ENCODE measurements at regions not wholly inside any gene's neighbourhood (a gene's known extent, or its start where the extent isn't known, plus 50 kb on each side); places are given as distances from the start of the nearest gene placed in this dataset.
"Not testable (repeated sequence)": the region's sequence is repeated elsewhere in the genome, so short reads cannot be mapped to it uniquely, and the experiment has no call there.

- H3K36me3 Mint-ChIP-seq (ENCODE audit: low read depth), result no peaks in the 10 kb centered on the region
- no peaks in the 10 kb centered on the region for H3K4me1 Mint-ChIP-seq (ENCODE audit: low read depth)
- no peaks in the 10 kb centered on the region for H3K9me3 Mint-ChIP-seq
- H3K27me3 Mint-ChIP-seq (ENCODE audit: insufficient read depth), result peaks cover 2% of the 10 kb centered on the region
- H3K4me3 Mint-ChIP-seq, result no peak overlapping the region
- intact Hi-C loops (cut with micrococcal nuclease), result no loop called here
- no peak for DNase-seq (ENCODE audit: low spot score)
- H3K27ac Mint-ChIP-seq, result no peak overlapping the region
Measured at GRCh38 chr4:138400543-138400942, 158.4 kb upstream of the SLC7A11 start.

- Mint-ChIP-seq H3K27ac (no peak overlapping the region), H3K9me3 (no peaks in the 10 kb centered on the region), H3K36me3 (ENCODE audit: low read depth) (no peaks in the 10 kb centered on the region), H3K4me3 (no peak overlapping the region), H3K27me3 (ENCODE audit: insufficient read depth) (peaks cover 2% of the 10 kb centered on the region), H3K4me1 (ENCODE audit: low read depth) (no peaks in the 10 kb centered on the region)
- intact Hi-C loops (cut with micrococcal nuclease), result no loop called here
- no peak for DNase-seq (ENCODE audit: low spot score)
Measured at GRCh38 chr4:138400066-138400465, 157.9 kb upstream of the SLC7A11 start.

GRCh38 chr4:138399081-138399480, 156.9 kb upstream of the SLC7A11 start:
- intact Hi-C loops (cut with micrococcal nuclease), result no loop called here
- H3K9me3 Mint-ChIP-seq, result no peaks in the 10 kb centered on the region
- no peaks in the 10 kb centered on the region for H3K36me3 Mint-ChIP-seq (ENCODE audit: low read depth)
- H3K4me1 Mint-ChIP-seq (ENCODE audit: low read depth), result no peaks in the 10 kb centered on the region
- H3K27ac Mint-ChIP-seq, result no peak overlapping the region
- no peak overlapping the region for H3K4me3 Mint-ChIP-seq
- H3K27me3 Mint-ChIP-seq (ENCODE audit: insufficient read depth), result peaks cover 2% of the 10 kb centered on the region
- DNase-seq (ENCODE audit: low spot score), result no peak

GRCh38 chr4:138398322-138398721, 156.2 kb upstream of the SLC7A11 start:
- Mint-ChIP-seq H3K27me3 (ENCODE audit: insufficient read depth) (peaks cover 2% of the 10 kb centered on the region), H3K4me1 (ENCODE audit: low read depth) (no peaks in the 10 kb centered on the region), H3K36me3 (ENCODE audit: low read depth) (no peaks in the 10 kb centered on the region), H3K9me3 (no peaks in the 10 kb centered on the region), H3K27ac (no peak overlapping the region), H3K4me3 (no peak overlapping the region)
- intact Hi-C loops (cut with micrococcal nuclease), result no loop called here
- no peak for DNase-seq (ENCODE audit: low spot score)

GRCh38 chr4:138393886-138394610, 151.9 kb upstream of the SLC7A11 start:
- DNase-seq (ENCODE audit: low spot score), result no peak
- H3K4me1 Mint-ChIP-seq (ENCODE audit: low read depth), result no peaks in the 10 kb centered on the region
- no peak overlapping the region for H3K4me3 Mint-ChIP-seq
- no peaks in the 10 kb centered on the region for H3K9me3 Mint-ChIP-seq
- no peaks in the 10 kb centered on the region for H3K36me3 Mint-ChIP-seq (ENCODE audit: low read depth)
- peaks cover 2% of the 10 kb centered on the region for H3K27me3 Mint-ChIP-seq (ENCODE audit: insufficient read depth)
- intact Hi-C loops (cut with micrococcal nuclease), result no loop called here
- no peak overlapping the region for H3K27ac Mint-ChIP-seq

GRCh38 chr4:138392751-138393308, 150.7 kb upstream of the SLC7A11 start:
- Mint-ChIP-seq H3K27me3 (ENCODE audit: insufficient read depth) (peaks cover 2% of the 10 kb centered on the region), H3K36me3 (ENCODE audit: low read depth) (no peaks in the 10 kb centered on the region), H3K9me3 (no peaks in the 10 kb centered on the region), H3K4me3 (no peak overlapping the region), H3K4me1 (ENCODE audit: low read depth) (no peaks in the 10 kb centered on the region), H3K27ac (no peak overlapping the region)
- DNase-seq (ENCODE audit: low spot score), result no peak
- intact Hi-C loops (cut with micrococcal nuclease), result no loop called here

- H3K27ac Mint-ChIP-seq, result no peak overlapping the region
- no peak overlapping the region for H3K4me3 Mint-ChIP-seq
- no peak for DNase-seq (ENCODE audit: low spot score)
- intact Hi-C loops (cut with micrococcal nuclease), result no loop called here
- H3K4me1 Mint-ChIP-seq (ENCODE audit: low read depth), result no peaks in the 10 kb centered on the region
- no peaks in the 10 kb centered on the region for H3K9me3 Mint-ChIP-seq
- no peaks in the 10 kb centered on the region for H3K27me3 Mint-ChIP-seq (ENCODE audit: insufficient read depth)
- no peaks in the 10 kb centered on the region for H3K36me3 Mint-ChIP-seq (ENCODE audit: low read depth)
Measured at GRCh38 chr4:138389976-138390685, 148.0 kb upstream of the SLC7A11 start.

GRCh38 chr4:138374947-138375346, 132.8 kb upstream of the SLC7A11 start:
- no peaks in the 10 kb centered on the region for H3K36me3 Mint-ChIP-seq (ENCODE audit: low read depth)
- H3K27me3 Mint-ChIP-seq (ENCODE audit: insufficient read depth), result no peaks in the 10 kb centered on the region
- H3K27ac Mint-ChIP-seq, result no peak overlapping the region
- no peaks in the 10 kb centered on the region for H3K4me1 Mint-ChIP-seq (ENCODE audit: low read depth)
- intact Hi-C loops (cut with micrococcal nuclease), result no loop called here
- H3K4me3 Mint-ChIP-seq, result no peak overlapping the region
- H3K9me3 Mint-ChIP-seq, result no peaks in the 10 kb centered on the region
- no peak for DNase-seq (ENCODE audit: low spot score)

- Mint-ChIP-seq H3K4me1 (ENCODE audit: low read depth) (no peaks in the 10 kb centered on the region), H3K36me3 (ENCODE audit: low read depth) (no peaks in the 10 kb centered on the region), H3K27ac (no peak overlapping the region), H3K4me3 (no peak overlapping the region), H3K27me3 (ENCODE audit: insufficient read depth) (no peaks in the 10 kb centered on the region), H3K9me3 (no peaks in the 10 kb centered on the region)
- intact Hi-C loops (cut with micrococcal nuclease), result no loop called here
- DNase-seq (ENCODE audit: low spot score), result no peak
Measured at GRCh38 chr4:138367942-138368341, 125.8 kb upstream of the SLC7A11 start.

- H3K4me3 Mint-ChIP-seq; H3K36me3 Mint-ChIP-seq (ENCODE audit: low read depth); intact Hi-C loops (cut with micrococcal nuclease); H3K27ac Mint-ChIP-seq; H3K27me3 Mint-ChIP-seq (ENCODE audit: insufficient read depth); H3K9me3 Mint-ChIP-seq; DNase-seq (ENCODE audit: low spot score): not testable (repeated sequence)
- H3K4me1 Mint-ChIP-seq (ENCODE audit: low read depth), result peaks cover 11% of the 10 kb centered on the region
Measured at GRCh38 chr4:138352446-138352845, 110.3 kb upstream of the SLC7A11 start.

- intact Hi-C loops (cut with micrococcal nuclease), result no loop called here
- H3K27me3 Mint-ChIP-seq (ENCODE audit: insufficient read depth), result no peaks in the 10 kb centered on the region
- no peak overlapping the region for H3K4me3 Mint-ChIP-seq
- H3K4me1 Mint-ChIP-seq (ENCODE audit: low read depth), result peaks cover 22% of the 10 kb centered on the region
- no peaks in the 10 kb centered on the region for H3K36me3 Mint-ChIP-seq (ENCODE audit: low read depth)
- H3K9me3 Mint-ChIP-seq, result no peaks in the 10 kb centered on the region
- DNase-seq (ENCODE audit: low spot score), result no peak
- no peak overlapping the region for H3K27ac Mint-ChIP-seq
Measured at GRCh38 chr4:138348055-138348454, 105.9 kb upstream of the SLC7A11 start.

GRCh38 chr4:138347561-138347960, 105.4 kb upstream of the SLC7A11 start:
- peaks cover 22% of the 10 kb centered on the region for H3K4me1 Mint-ChIP-seq (ENCODE audit: low read depth)
- no peak for DNase-seq (ENCODE audit: low spot score)
- H3K36me3 Mint-ChIP-seq (ENCODE audit: low read depth), result no peaks in the 10 kb centered on the region
- H3K27ac Mint-ChIP-seq, result no peak overlapping the region
- H3K4me3 Mint-ChIP-seq, result no peak overlapping the region
- intact Hi-C loops (cut with micrococcal nuclease), result no loop called here
- H3K27me3 Mint-ChIP-seq (ENCODE audit: insufficient read depth), result no peaks in the 10 kb centered on the region
- no peaks in the 10 kb centered on the region for H3K9me3 Mint-ChIP-seq

GRCh38 chr4:138344851-138345250, 102.7 kb upstream of the SLC7A11 start:
- Mint-ChIP-seq H3K27me3 (ENCODE audit: insufficient read depth) (peaks cover 2% of the 10 kb centered on the region), H3K36me3 (ENCODE audit: low read depth) (no peaks in the 10 kb centered on the region), H3K4me3 (no peak overlapping the region), H3K27ac (no peak overlapping the region), H3K9me3 (no peaks in the 10 kb centered on the region), H3K4me1 (ENCODE audit: low read depth) (peaks cover 22% of the 10 kb centered on the region)
- intact Hi-C loops (cut with micrococcal nuclease), result no loop called here
- DNase-seq (ENCODE audit: low spot score), result no peak

Data from activated T-helper 1 cell treated with anti-CD3 and anti-CD28 coated beads, Interleukin-12 subunit alpha, Interleukin-12 subunit beta, Interleukin-2, Interleukin-4 antibody, amounts not matched to agents 30 ng/mL and 10 ng/mL and 1 ng/mL, durations not matched to agents 14 hours and 24 hours and 36 hours (primary cell).